ENCODE measurements at regions not wholly inside any gene's neighbourhood (a gene's known extent, or its start where the extent isn't known, plus 50 kb on each side); places are given as distances from the start of the nearest gene placed in this dataset.

DNA sequence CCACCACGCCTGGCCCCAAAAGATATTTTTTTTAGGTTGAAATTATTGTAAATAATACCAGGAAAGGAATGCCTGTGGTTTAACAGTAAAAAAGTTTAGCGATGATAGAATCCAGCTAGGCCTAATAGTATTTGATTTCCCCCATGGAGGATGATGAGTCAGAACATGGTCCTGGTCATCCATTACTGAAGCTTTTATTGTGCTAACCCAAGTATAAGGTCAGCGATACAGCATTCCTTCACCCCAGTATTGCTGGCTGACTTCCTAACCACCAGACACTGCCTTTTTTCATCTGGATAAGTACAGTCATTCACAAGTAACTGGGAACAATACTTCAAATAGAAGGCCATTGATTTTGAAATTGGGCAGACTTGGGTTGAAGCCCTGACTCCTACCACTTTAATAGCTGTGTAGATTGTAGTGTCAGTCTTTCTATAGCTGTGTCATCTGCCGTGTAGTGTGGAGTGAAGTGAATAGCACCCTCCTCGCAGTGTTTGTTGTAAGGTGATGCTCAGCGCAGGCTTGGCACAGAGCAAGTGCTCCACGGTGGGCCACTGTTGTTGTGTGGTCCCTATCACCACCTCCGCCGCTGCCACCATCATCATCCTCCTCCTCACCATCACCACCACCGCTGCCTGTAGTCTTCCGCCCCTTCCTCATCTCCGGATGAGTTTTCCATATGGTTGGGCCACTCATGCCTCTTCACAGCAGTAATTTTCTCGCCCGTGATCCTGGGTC, 436.0 kb upstream of the TPM1 start:
- no peak for TF ChIP-seq EZH2phosphoT487 (IDR thresholded peaks at IDR 0.05; ENCODE audit: low read depth, severe bottlenecking, unreplicated experiment)
- TF ChIP-seq EZH2 (IDR thresholded peaks at IDR 0.05; ENCODE audit: borderline replicate concordance) = no peak
- TF ChIP-seq, protein P1, sequence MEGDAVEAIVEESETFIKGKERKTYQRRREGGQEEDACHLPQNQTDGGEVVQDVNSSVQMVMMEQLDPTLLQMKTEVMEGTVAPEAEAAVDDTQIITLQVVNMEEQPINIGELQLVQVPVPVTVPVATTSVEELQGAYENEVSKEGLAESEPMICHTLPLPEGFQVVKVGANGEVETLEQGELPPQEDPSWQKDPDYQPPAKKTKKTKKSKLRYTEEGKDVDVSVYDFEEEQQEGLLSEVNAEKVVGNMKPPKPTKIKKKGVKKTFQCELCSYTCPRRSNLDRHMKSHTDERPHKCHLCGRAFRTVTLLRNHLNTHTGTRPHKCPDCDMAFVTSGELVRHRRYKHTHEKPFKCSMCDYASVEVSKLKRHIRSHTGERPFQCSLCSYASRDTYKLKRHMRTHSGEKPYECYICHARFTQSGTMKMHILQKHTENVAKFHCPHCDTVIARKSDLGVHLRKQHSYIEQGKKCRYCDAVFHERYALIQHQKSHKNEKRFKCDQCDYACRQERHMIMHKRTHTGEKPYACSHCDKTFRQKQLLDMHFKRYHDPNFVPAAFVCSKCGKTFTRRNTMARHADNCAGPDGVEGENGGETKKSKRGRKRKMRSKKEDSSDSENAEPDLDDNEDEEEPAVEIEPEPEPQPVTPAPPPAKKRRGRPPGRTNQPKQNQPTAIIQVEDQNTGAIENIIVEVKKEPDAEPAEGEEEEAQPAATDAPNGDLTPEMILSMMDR (IDR thresholded peaks at IDR 0.05; ENCODE audit: poor library complexity) = no peak
- Histone ChIP-seq H3K9me3 (ENCODE audit: low read depth) (no peaks in the 10 kb centered on the region), H3K36me3 (replicated peaks; ENCODE audit: insufficient read depth, low read depth) (no peaks in the 10 kb centered on the region), H3K4me1 (ENCODE audit: insufficient read depth) (peaks cover 10% of the 10 kb centered on the region), H4K20me1 (ENCODE audit: insufficient read depth, poor library complexity, severe bottlenecking) (no peaks in the 10 kb centered on the region), H3K4me2 (no peak overlapping the region), H3K9me2 (replicated peaks; ENCODE audit: insufficient read depth) (no peaks in the 10 kb centered on the region), H3K27me3 (no peaks in the 10 kb centered on the region), H3K4me3 (no peak overlapping the region), H3K79me2 (peaks cover 80% of the 10 kb centered on the region), H2AFZ (no peak overlapping the region), H3K27ac (no peak overlapping the region)
- no peak for DNase-seq (ENCODE audit: low spot score)
- 88% methylated on average over 14 of the region's 14 CpGs for WGBS (ENCODE audit: low lambda C conversion rate, missing lambda C conversion rate)

DNA sequence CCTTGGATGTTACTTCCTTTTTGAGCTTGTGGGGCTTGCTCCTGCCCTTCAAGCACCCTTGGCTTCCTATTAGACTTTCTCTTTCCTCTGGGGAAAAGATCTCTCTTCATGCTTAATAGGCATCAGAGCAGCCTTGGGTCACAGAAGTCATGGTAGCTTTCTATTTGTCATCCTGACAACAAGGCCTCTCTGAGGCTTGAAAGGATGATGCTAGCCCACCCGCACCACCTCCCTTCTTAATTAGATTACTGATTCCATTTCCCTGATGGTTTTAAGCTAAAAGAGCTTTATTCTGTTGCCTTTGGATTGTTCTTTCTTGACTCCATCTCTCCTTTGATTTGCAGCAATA, 435.5 kb upstream of the TPM1 start:
- Histone ChIP-seq H3K4me3 (no peak overlapping the region), H3K36me3 (replicated peaks; ENCODE audit: insufficient read depth, low read depth) (no peaks in the 10 kb centered on the region), H3K27me3 (no peaks in the 10 kb centered on the region), H3K9me3 (ENCODE audit: low read depth) (no peaks in the 10 kb centered on the region), H3K27ac (no peak overlapping the region), H3K4me2 (no peak overlapping the region), H2AFZ (no peak overlapping the region), H3K79me2 (peaks cover 77% of the 10 kb centered on the region), H3K4me1 (ENCODE audit: insufficient read depth) (peaks cover 10% of the 10 kb centered on the region), H3K9me2 (replicated peaks; ENCODE audit: insufficient read depth) (no peaks in the 10 kb centered on the region), H4K20me1 (ENCODE audit: insufficient read depth, poor library complexity, severe bottlenecking) (no peaks in the 10 kb centered on the region)
- DNase-seq (ENCODE audit: low spot score) = no peak
- WGBS (ENCODE audit: low lambda C conversion rate, missing lambda C conversion rate) = 100% methylated on average over 1 of the region's 1 CpG
- TF ChIP-seq, protein P1 (IDR thresholded peaks at IDR 0.05; ENCODE audit: poor library complexity) = no peak
- TF ChIP-seq EZH2phosphoT487 (IDR thresholded peaks at IDR 0.05; ENCODE audit: low read depth, severe bottlenecking, unreplicated experiment) (no peak), EZH2 (IDR thresholded peaks at IDR 0.05; ENCODE audit: borderline replicate concordance) (no peak)

DNA sequence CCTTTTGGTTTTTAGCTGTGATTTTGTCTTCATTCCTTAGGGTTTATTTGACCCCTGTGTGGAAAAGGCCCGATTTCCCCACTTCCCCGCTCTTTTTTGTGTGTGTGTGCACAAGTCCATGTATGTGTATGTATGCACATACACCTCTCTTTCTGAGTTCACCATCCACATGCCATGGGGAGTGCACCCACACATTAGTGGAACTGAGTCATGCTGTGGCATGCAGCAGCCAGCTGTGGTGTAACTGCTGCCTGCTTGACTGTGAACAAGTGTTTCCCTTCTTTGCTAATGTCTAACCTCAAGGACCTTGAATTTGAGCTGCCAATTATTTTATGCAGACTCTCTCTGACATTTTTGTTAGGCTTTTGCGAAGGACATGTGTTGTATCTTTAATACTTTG, 434.9 kb upstream of the TPM1 start:
- WGBS (ENCODE audit: low lambda C conversion rate, missing lambda C conversion rate) = 98% methylated on average over 3 of the region's 3 CpGs
- Histone ChIP-seq H3K9me2 (replicated peaks; ENCODE audit: insufficient read depth) (no peaks in the 10 kb centered on the region), H3K27ac (no peak overlapping the region), H3K4me1 (ENCODE audit: insufficient read depth) (peaks cover 10% of the 10 kb centered on the region), H3K79me2 (peaks cover 75% of the 10 kb centered on the region), H3K27me3 (no peaks in the 10 kb centered on the region), H3K9me3 (ENCODE audit: low read depth) (no peaks in the 10 kb centered on the region), H2AFZ (no peak overlapping the region), H3K36me3 (replicated peaks; ENCODE audit: insufficient read depth, low read depth) (no peaks in the 10 kb centered on the region), H3K4me2 (no peak overlapping the region), H3K4me3 (no peak overlapping the region), H4K20me1 (ENCODE audit: insufficient read depth, poor library complexity, severe bottlenecking) (no peaks in the 10 kb centered on the region)
- TF ChIP-seq, protein P1 (IDR thresholded peaks at IDR 0.05; ENCODE audit: poor library complexity) = no peak
- TF ChIP-seq EZH2 (IDR thresholded peaks at IDR 0.05; ENCODE audit: borderline replicate concordance) (no peak), EZH2phosphoT487 (IDR thresholded peaks at IDR 0.05; ENCODE audit: low read depth, severe bottlenecking, unreplicated experiment) (no peak)
- no peak for DNase-seq (ENCODE audit: low spot score)
